SK-N-SH (cell line): ENCODE measurements at regions not wholly inside any gene's neighbourhood (a gene's known extent, or its start where the extent isn't known, plus 50 kb on each side); places are given as distances from the start of the nearest gene placed in this dataset.

Experiments used
- CTCF ChIA-PET: fragments of 300-600, 350-600 bp; formaldehyde crosslinking; extraction: SDS; loops from one replicate; lab custom pipeline; 2021; lab: Yijun Ruan, JAX
- POLR2A ChIA-PET: fragments of 350-600 bp; sonication (Branson Sonifier 250); formaldehyde crosslinking; extraction: SDS; loops from one replicate; lab custom pipeline; 2020; ENCODE audit warnings: antibody characterized with exemption, inconsistent platforms; lab: Yijun Ruan, JAX
- DNase-seq: peaks from one replicate; pipeline ENCODE4 v3.0.0; 2012
- H2AFZ ChIP-seq: fragments of 200-600 bp; sonication (generic); 2 replicates; pipeline ENCODE4 v1.8.1; 2016; ENCODE audit warnings: antibody characterized with exemption, mild to moderate bottlenecking, low read depth
- H3F3A ChIP-seq: fragments of 200-600 bp; sonication (generic); replicated peaks from 2 replicates; pipeline ENCODE3; 2016; ENCODE audit warnings: antibody characterized with exemption, mild to moderate bottlenecking; ENCODE audit not compliant: insufficient read depth
- H3K27ac ChIP-seq, 2 experiments: fragments of 200-500 bp in 1 of 2; fragments of 200-600 bp in 1 of 2; sonication (Bioruptor generic) in 1 of 2; sonication (generic), shearing (Covaris generic) in 1 of 2; 2 replicates each; pipeline versions ENCODE4 v1.5.1 to v1.6.1; 2014 to 2016; ENCODE audit warnings: low read depth in 2 of 2, inconsistent platforms in 1 of 2, low read length in 1 of 2, mild to moderate bottlenecking in 1 of 2, mixed read lengths in 1 of 2
- H3K27me3 ChIP-seq: fragments of 200-600 bp; sonication (generic), shearing (Covaris generic); 2 replicates; pipeline ENCODE4 v1.6.1; 2016; ENCODE audit warnings: mixed run types; ENCODE audit not compliant: insufficient read depth
- H3K36me3 ChIP-seq, 2 experiments: fragments of 200-500 bp in 1 of 2; fragments of 200-600 bp in 1 of 2; sonication (Bioruptor generic) in 1 of 2; sonication (generic) in 1 of 2; replicated peaks in 1 of 2; 2 replicates each; pipeline versions ENCODE3 to v1.5.1; 2014 to 2016; ENCODE audit warnings: low read length in 1 of 2, mild to moderate bottlenecking in 1 of 2; ENCODE audit not compliant: insufficient read depth in 2 of 2, control insufficient read depth in 1 of 2
- H3K4me1 ChIP-seq, 2 experiments: fragments of 200-500 bp in 1 of 2; fragments of 200-600 bp in 1 of 2; sonication (Bioruptor generic) in 1 of 2; sonication (generic), shearing (Covaris generic) in 1 of 2; 2 replicates each; pipeline versions ENCODE4 v1.5.1 to v1.6.1; 2014 to 2016; ENCODE audit warnings: low read depth in 1 of 2, low read length in 1 of 2, mixed run types in 1 of 2; ENCODE audit not compliant: insufficient read depth in 2 of 2, control insufficient read depth in 1 of 2
- H3K4me2 ChIP-seq: fragments of 200-600 bp; sonication (generic), shearing (Covaris generic); 2 replicates; pipeline ENCODE4 v1.6.1; 2017; ENCODE audit warnings: mixed run types
- H3K4me3 ChIP-seq, 2 experiments: fragments of 200-500 bp in 1 of 2; fragments of 200-600 bp in 1 of 2; sonication (Bioruptor generic) in 1 of 2; sonication (generic), shearing (Covaris generic) in 1 of 2; 2 replicates each; pipeline versions ENCODE4 v1.5.1 to v1.8.1; 2014 to 2016; ENCODE audit warnings: low read depth in 2 of 2, inconsistent platforms in 1 of 2, low read length in 1 of 2, mild to moderate bottlenecking in 1 of 2, mixed read lengths in 1 of 2, moderate library complexity in 1 of 2
- H3K79me2 ChIP-seq: fragments of 200-600 bp; sonication (generic); 2 replicates; pipeline ENCODE4 v1.8.1; 2017; ENCODE audit warnings: mild to moderate bottlenecking; ENCODE audit not compliant: insufficient read depth
- H3K9ac ChIP-seq: fragments of 200-600 bp; sonication (generic); 2 replicates; pipeline ENCODE4 v1.6.1; 2017; ENCODE audit warnings: mixed run types
- H3K9me2 ChIP-seq: fragments of 200-600 bp; sonication (generic); 2 replicates; pipeline ENCODE4 v1.6.1; 2017; ENCODE audit warnings: mixed run types
- H3K9me3 ChIP-seq: fragments of 200-600 bp; sonication (generic); 2 replicates; pipeline ENCODE4 v1.6.1; 2017; ENCODE audit warnings: mixed run types, mild to moderate bottlenecking, moderate library complexity
- H4K20me1 ChIP-seq: fragments of 200-600 bp; sonication (generic); 2 replicates; pipeline ENCODE4 v1.6.1; 2017; ENCODE audit warnings: mild to moderate bottlenecking, mixed run types; ENCODE audit not compliant: insufficient read depth
- CHD2 ChIP-seq: fragments of 150-350 bp; IDR thresholded peaks from 2 replicates; pipeline ENCODE4 v1.6.1; 2018; ENCODE audit warnings: low read length; ENCODE audit not compliant: partially characterized antibody
- CTCF ChIP-seq: fragments of 200-600 bp; sonication (generic); IDR thresholded peaks from 2 replicates; pipeline ENCODE4 v1.6.1; 2017; ENCODE audit warnings: antibody characterized with exemption, mild to moderate bottlenecking, moderate library complexity
- EP300 ChIP-seq, 2 experiments: IDR thresholded peaks; 2 replicates each; pipeline versions ENCODE4 v1.4.0 to v1.6.1; 2012; ENCODE audit warnings: borderline replicate concordance in 1 of 2, low read depth in 1 of 2, low read length in 1 of 2
- FOSL2 ChIP-seq: IDR thresholded peaks from 2 replicates; pipeline ENCODE4 v1.4.0; 2012; ENCODE audit warnings: low read depth, mild to moderate bottlenecking, moderate library complexity, borderline replicate concordance
- FOXJ3 ChIP-seq: sonication (generic); formaldehyde crosslinking; IDR thresholded peaks from 2 replicates; pipeline ENCODE4 v1.5.1; 2020; ENCODE audit warnings: mild to moderate bottlenecking, missing genetic modification reagents
- FOXM1 ChIP-seq: IDR thresholded peaks from 2 replicates; pipeline ENCODE4 v1.4.0; 2012; ENCODE audit warnings: low read depth, mild to moderate bottlenecking
- IRF3 ChIP-seq: fragments of 150-350 bp; IDR thresholded peaks from 2 replicates; pipeline ENCODE4 v1.6.1; 2016; ENCODE audit warnings: mild to moderate bottlenecking, low read depth, low read length
- JUND ChIP-seq: IDR thresholded peaks from 2 replicates; pipeline ENCODE4 v1.4.0; 2012
- MAX ChIP-seq: IDR thresholded peaks from 2 replicates; pipeline ENCODE4 v1.4.0; 2012; ENCODE audit warnings: low read depth
- MEF2A ChIP-seq: IDR thresholded peaks from 2 replicates; pipeline ENCODE4 v1.4.0; 2012; ENCODE audit warnings: low read depth, borderline replicate concordance
- MXI1 ChIP-seq: IDR thresholded peaks from 2 replicates; pipeline ENCODE4 v1.6.1; 2012; ENCODE audit warnings: mild to moderate bottlenecking, low read depth, low read length, improper control_type of control experiment
- NFIC ChIP-seq: IDR thresholded peaks from 2 replicates; pipeline ENCODE4 v1.4.0; 2012; ENCODE audit warnings: borderline replicate concordance
- RAD21 ChIP-seq: IDR thresholded peaks from 2 replicates; pipeline ENCODE4 v1.6.1; 2012; ENCODE audit warnings: mild to moderate bottlenecking, low read length
- REST ChIP-seq: IDR thresholded peaks from 2 replicates; pipeline ENCODE4 v1.6.1; 2012; ENCODE audit warnings: mild to moderate bottlenecking, low read depth, low read length, moderate library complexity
- RFX5 ChIP-seq: IDR thresholded peaks from 2 replicates; pipeline ENCODE4 v1.6.1; 2012; ENCODE audit warnings: mild to moderate bottlenecking, improper control_type of control experiment, low read length
- RXRA ChIP-seq: IDR thresholded peaks from 2 replicates; pipeline ENCODE4 v1.4.0; 2012; ENCODE audit warnings: low read depth, mild to moderate bottlenecking, borderline replicate concordance
- TAF1 ChIP-seq: IDR thresholded peaks from 2 replicates; pipeline ENCODE4 v1.6.1; 2012; ENCODE audit warnings: low read depth, mild to moderate bottlenecking, low read length, moderate library complexity, borderline replicate concordance
- TCF12 ChIP-seq: IDR thresholded peaks from 2 replicates; pipeline ENCODE4 v1.4.0; 2012
- TEAD4 ChIP-seq: IDR thresholded peaks from 2 replicates; pipeline ENCODE4 v1.4.0; 2012; ENCODE audit warnings: mild to moderate bottlenecking, borderline replicate concordance; ENCODE audit not compliant: insufficient read depth
- USF1 ChIP-seq: IDR thresholded peaks from 2 replicates; pipeline ENCODE4 v1.4.0; 2012; ENCODE audit warnings: low read depth, borderline replicate concordance
- YY1 ChIP-seq: IDR thresholded peaks from 2 replicates; pipeline ENCODE4 v1.4.0; 2012; ENCODE audit warnings: low read depth, mild to moderate bottlenecking
- ZBTB33 ChIP-seq: IDR thresholded peaks from 2 replicates; pipeline ENCODE4 v1.4.0; 2012; ENCODE audit warnings: low read depth, borderline replicate concordance
- WGBS: methylation state at CpG from one replicate; pipeline ENCODE4 v1.1.6; 2017; ENCODE audit warnings: low lambda C conversion rate; 5-methylcytosine and 5-hydroxymethylcytosine counted together

- Histone ChIP-seq H3F3A (peaks cover 6% of the 10 kb centered on the region), H3K4me1 (no peaks in the 10 kb centered on the region; a peak in 2 of 4 replicates), H3K27ac (peak overlapping the region in 1 of 2 experiments; percentile 68; a peak in 2 of 4 replicates), H4K20me1 (no peaks in the 10 kb centered on the region), H3K36me3 (no peaks in the 10 kb centered on the region), H3K9me3 (no peaks in the 10 kb centered on the region), H3K79me2 (no peaks in the 10 kb centered on the region), H3K4me2 (no peak overlapping the region), H3K4me3 (no peak overlapping the region), H2AFZ (peak overlapping the region; percentile 7; the same call in 1 of the 2 replicates), H3K9me2 (no peaks in the 10 kb centered on the region), H3K9ac (no peak overlapping the region), H3K27me3 (no peaks in the 10 kb centered on the region)
- 18% methylated on average over 1 of the region's 1 CpG for WGBS
- POLR2A ChIA-PET = no interaction called here
- CTCF ChIA-PET = no interaction called here
- no peak for DNase-seq
- TF ChIP-seq YY1 = no peak
- TF ChIP-seq CTCF = no peak
- TF ChIP-seq RFX5 = no peak
- TF ChIP-seq FOXM1 = peak; percentile 51; the same call in 1 of the 2 replicates
- TF ChIP-seq MAX = no peak
- peak; percentile 60; the same call in 1 of the 2 replicates for TF ChIP-seq TEAD4
- no peak for TF ChIP-seq ZBTB33
- TF ChIP-seq USF1 = no peak
- TF ChIP-seq MXI1 = no peak
- TF ChIP-seq CHD2 = no peak
- peak; percentile 92 for TF ChIP-seq MEF2A
- TF ChIP-seq TCF12 = peak; percentile 61
- peak; percentile 51; the same call in 1 of the 2 replicates for TF ChIP-seq NFIC
- no peak for TF ChIP-seq IRF3
- TF ChIP-seq REST = no peak
- peak in 1 of 2 experiments; percentile 77; a peak in 2 of 4 replicates for TF ChIP-seq EP300 (IDR thresholded peaks at IDR 0.05; ENCODE audit: borderline replicate concordance in 1 of 2, low read depth in 1 of 2, low read length in 1 of 2)
- no peak for TF ChIP-seq TAF1
- TF ChIP-seq RXRA = peak; percentile 17; the same call in 1 of the 2 replicates
- no peak for TF ChIP-seq FOXJ3 (CRISPR knock-in tag)
- peak; percentile 49 for TF ChIP-seq JUND
- TF ChIP-seq FOSL2 = peak; percentile 35; the same call in 1 of the 2 replicates
- TF ChIP-seq RAD21 = no peak
Observed at GRCh38 chrX:45422216-45422925, 221.7 kb upstream of the DIPK2B start.
